ENCODE measurements at regions not wholly inside any gene's neighbourhood (a gene's known extent, or its start where the extent isn't known, plus 50 kb on each side); places are given as distances from the start of the nearest gene placed in this dataset.

DNA sequence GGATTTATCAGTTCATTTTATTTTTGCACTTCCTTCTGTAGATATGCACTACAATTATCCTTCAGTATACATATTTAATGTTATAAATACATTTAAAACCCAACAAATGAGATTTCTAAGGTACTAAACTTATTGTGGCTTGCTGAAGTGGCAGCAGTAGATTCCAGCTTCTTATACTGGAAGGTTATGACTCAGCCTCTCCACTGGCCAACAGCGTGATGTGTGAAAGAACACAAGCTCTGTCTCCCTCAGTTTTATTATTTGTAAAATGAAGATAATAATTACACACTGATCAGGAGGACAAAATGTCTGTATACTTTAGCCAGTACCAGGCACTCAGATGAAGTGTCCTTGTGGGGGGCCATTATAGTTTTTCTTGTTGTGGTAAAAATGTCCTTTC is 1147.1 kb downstream of the CNTNAP5 start:
- TF ChIP-seq CTCF (IDR thresholded peaks at IDR 0.05) (no peak), POLR2AphosphoS5 (IDR thresholded peaks at IDR 0.05; ENCODE audit: insufficient read depth in 1 of 2, low read depth in 1 of 2) (no peak), POLR2A (IDR thresholded peaks at IDR 0.05) (no peak)
